Kasumi-1 (cell line): ENCODE measurements at regions not wholly inside any gene's neighbourhood (a gene's known extent, or its start where the extent isn't known, plus 50 kb on each side); places are given as distances from the start of the nearest gene placed in this dataset.
"Not testable (repeated sequence)": the region's sequence is repeated elsewhere in the genome, so short reads cannot be mapped to it uniquely, and the experiment has no call there.

Experiments
- DNase-seq, 2 experiments: peaks; one replicate each; lab custom pipeline; 2025; lab: John Stamatoyannopoulos, UW

GRCh38 chr2:153307223-153307622 lies 171.3 kb downstream of the RPRM start:
- DNase-seq, result no peak

DNA sequence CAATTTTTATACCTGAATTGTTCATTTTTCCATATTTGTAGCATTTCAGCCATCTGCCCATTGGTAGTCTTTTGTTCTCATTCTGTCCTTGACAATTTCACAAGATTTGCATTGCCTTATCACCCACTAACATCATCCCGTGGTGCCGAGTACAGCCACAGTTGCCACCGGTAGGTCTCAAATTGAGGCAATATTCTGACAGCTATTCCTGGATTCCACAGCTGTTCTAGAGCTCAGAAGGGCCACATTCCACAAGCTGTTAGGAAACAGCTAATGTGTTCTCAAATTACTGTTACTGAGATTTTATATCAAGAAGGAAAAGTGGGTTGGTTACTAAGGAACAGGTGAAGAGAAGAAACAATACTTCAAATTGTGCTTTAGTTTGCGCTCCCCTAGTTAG lies 178.8 kb downstream of the RPRM start:
- no peak for DNase-seq

DNA sequence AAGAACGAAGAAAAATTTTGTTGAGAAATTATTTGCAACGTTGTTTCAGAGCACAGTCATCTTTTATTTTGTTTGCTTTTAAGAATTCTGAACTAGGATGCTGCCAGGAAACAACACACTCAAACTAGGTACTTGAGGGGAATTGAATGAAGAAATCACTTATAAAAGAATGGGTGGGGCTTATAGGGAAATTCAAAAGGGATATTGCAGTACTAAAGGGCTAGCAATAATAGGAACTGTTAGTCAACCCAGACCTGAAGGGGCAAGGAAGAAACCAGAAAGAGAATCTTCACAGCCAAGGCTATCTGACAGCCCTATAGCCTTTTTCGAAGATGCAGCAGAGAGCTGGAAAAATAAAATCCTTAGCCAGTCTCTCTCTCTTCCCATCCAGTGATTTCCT lies 179.3 kb downstream of the RPRM start:
- no peak for DNase-seq

- DNase-seq, result no peak
Measured at GRCh38 chr2:153294199-153294786, 184.3 kb downstream of the RPRM start.

DNA sequence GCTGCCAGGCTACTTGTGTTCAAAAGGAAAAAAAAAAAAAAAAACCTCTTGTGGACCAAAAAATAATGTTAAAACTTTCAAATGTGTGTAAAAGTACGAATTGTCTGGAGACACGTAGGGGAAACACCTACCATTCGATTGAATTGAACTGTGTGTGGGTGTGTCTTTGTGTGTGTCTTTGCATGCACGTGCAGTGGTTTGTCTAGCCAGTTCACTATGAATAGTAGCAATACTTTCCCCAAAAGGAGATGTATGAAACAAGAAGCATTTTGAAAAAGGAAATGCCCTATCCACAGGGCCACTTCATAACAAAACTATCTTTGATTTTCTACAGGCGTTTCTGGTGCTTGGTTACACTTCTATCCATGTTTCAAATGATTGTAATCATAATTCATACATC lies 186.8 kb downstream of the RPRM start:
- DNase-seq, result no peak

- no peak for DNase-seq
Measured at GRCh38 chr2:153287109-153287801, 191.3 kb downstream of the RPRM start.

GRCh38 chr2:153268941-153269461 lies 209.6 kb downstream of the RPRM start:
- no peak for DNase-seq

GRCh38 chr2:153256876-153257275 lies 221.7 kb downstream of the RPRM start:
- not testable (repeated sequence) for DNase-seq

DNA sequence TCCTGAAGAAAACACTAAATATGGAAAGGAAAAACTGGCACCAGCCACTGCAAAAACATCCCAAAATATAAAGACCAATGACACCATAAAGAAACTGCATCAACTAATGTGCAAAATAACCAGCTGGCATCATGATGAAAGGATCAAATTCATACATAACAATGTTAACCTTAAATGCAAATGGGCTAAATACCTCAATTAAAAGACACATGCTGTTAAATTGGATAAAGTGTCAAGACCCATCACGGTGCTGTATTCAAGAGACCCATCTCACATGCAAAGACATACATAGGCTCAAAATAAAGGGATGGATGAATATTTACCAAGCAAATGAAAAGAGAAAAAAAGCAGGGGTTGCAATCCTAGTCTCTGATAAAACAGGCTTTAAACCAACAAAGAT lies 231.9 kb downstream of the RPRM start:
- not testable (repeated sequence) for DNase-seq

DNA sequence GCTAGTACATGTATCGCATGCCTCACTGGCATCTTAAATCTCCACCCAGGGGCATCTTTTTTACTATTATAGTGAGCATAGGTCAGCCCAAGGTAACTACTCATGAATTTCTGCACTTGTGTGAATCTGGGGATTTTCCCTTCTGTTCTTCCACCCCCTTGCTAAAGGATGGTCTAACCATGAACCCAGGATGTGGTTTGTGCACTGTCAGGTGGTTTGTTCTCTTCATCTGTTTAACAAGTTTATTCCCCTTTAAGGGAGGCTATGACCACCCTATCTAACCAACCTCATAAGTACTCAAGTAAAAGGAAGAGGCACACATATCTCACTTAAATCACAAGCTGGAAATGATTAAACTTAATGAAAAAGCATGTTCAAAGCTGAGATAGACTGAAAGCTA lies 243.0 kb downstream of the RPRM start:
- DNase-seq, result no peak

- no peak for DNase-seq
Measured at GRCh38 chr2:153232464-153232863, 246.1 kb downstream of the RPRM start.

- no peak for DNase-seq
Measured at GRCh38 chr2:153230977-153231376, 247.6 kb downstream of the RPRM start.

- DNase-seq, result no peak
Measured at GRCh38 chr2:153228904-153229303, 249.7 kb downstream of the RPRM start.

GRCh38 chr2:153227981-153228380 lies 250.6 kb downstream of the RPRM start:
- no peak for DNase-seq

DNA sequence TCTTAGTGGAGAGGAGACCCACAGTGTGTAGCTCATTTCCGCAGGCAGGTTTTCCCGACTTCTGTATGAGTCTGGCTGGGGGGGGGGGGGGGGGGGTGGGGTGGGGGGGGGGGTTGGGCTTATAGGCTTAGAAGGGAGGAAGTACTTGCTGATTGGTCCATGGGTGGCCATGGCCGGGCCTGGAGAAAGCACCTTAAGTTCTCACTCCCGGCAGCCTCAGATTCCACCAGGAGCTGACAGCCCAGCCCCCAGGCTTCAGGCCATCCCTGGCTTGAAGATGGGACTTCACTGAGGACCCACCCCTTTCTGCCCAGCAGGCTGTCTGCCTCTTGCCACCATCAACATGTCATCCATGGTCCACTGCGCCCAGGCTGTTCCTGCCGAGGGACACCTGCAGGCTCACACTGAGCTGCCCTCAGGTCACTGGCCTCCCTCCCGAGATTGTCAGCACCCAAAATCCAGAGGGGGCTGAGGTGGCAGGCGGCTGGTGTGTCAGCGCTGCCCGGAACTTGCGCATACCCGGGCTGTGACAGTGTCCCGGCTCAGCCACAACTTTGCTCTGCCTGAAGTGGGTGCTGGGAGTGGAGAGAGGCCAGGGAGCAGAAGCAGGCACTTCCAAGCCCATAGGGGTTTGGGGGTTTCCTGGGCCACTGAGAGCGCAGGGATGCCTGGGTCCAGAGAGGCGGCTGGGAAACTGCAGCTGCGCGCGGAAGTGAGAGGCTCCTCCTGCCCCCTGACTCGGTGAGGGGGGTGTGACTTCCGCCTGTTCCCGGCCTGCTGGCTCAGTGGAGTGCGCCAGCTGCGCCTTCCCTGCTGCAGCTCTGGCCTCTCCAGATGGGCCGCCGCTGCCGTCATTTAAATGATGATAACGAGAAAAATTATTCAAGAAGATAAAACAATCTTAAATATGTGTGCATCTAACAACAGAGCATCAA lies 256.1 kb downstream of the RPRM start:
- DNase-seq, result no peak

GRCh38 chr2:153221506-153221905 lies 257.1 kb downstream of the RPRM start:
- DNase-seq, result no peak

GRCh38 chr2:153221087-153221486 lies 257.5 kb downstream of the RPRM start:
- no peak for DNase-seq

DNA sequence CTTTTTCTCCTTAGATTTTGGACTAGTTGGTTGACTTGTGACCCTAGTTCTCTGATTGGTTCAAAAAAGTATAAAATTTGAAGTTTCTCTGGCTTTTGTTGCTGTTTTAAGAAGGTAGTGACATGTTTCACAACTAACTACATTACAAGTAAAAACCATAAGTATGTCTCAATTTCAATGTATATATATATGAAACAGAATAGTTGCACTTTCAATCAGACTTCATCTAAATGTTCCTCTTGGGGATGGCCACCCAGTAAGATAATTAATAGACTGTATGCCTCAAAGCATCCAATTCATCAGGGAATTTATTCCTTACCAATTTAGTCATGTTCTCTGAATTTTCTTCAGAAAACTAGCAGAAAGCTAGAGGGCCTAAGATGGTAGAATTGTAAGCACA lies 259.7 kb downstream of the RPRM start:
- no peak for DNase-seq

GRCh38 chr2:153214337-153214736 lies 264.2 kb downstream of the RPRM start:
- DNase-seq, result no peak

DNA sequence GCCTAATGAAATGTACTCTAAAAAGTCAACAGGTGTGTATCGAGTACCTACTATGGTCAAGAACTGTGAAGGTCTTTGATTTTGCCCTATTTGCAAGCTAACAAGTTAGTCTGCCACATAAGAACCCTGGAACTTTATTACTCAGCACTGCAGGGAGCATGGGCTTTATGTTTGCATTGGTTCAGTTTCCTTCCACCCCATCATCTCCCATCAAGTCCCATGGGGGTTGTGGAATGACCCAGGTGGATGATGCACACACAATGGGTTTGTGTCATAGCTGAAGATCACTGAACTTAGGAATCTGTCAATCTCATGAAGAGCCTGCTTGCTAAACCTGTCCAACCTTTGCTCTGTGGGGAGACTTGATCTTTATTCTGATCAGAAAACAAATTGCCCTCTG lies 265.5 kb downstream of the RPRM start:
- no peak for DNase-seq

DNA sequence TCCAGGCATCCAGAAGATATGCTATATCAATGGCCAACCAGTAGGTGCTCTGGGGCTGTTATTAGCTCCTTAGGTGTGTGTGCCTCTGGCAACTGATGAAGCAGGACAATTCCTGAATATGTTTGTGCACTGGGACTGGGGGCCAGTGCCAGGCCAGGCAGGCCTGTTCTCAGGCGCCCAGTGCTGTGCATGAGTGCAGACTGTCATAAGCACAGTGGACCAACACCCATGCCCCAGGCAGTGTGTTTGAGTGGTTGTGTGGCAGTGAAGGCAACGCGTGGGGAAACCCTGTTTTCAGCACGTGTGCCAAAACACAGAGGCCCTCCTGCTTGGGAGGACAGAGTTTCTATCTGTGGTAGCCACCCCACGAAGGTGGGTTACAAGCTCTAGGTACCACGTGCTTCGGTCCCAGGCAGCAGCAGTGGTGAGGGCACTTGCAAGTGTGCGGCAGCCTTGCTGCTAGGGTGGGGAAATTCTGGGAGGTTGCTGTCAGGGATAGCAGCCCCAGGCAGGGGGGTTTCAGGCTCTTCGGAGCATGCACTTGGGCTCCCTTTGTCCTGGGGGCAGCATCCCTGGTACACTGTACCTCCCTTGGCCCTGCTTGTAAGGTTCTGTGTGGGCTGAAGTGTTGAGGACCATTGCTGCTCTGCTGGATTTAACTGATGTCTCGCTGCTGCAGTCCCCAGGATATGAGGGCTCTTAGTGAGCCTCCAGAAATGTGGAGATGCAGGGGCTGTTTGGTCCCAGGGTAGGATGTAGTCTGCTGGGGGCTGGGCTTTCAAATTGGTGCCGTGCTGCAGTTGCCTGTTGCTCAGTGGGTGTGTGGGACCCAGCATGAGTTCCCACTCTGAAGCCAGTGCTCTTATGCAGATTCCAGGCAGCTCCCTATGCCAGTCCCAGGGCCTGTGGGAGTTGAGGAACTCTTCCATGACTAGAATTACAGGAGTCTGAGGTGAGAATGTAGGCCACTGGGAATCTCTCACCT lies 280.9 kb downstream of the RPRM start:
- DNase-seq, result no peak
